GM18498 (cell line): ENCODE measurements at regions not wholly inside any gene's neighbourhood (a gene's known extent, or its start where the extent isn't known, plus 50 kb on each side); places are given as distances from the start of the nearest gene placed in this dataset.

Experiments used
- ATAC-seq: cut with Tn5 transposase; IDR thresholded peaks from one replicate; pipeline ENCODE4 v1.9.1; 2021; ENCODE audit warnings: mild to moderate bottlenecking, moderate library complexity; ENCODE audit not compliant: unreplicated experiment

GRCh38 chr6:6835223-6835503 lies 246.6 kb downstream of the LY86 start:
- ATAC-seq: no peak

- ATAC-seq: no peak
Observed at GRCh38 chr6:6836609-6837406, 248.3 kb downstream of the LY86 start.

- no peak for ATAC-seq
Observed at GRCh38 chr6:6837541-6838080, 249.1 kb downstream of the LY86 start.

GRCh38 chr6:6840831-6841291 lies 252.3 kb downstream of the LY86 start:
- peak; percentile 77 for ATAC-seq

GRCh38 chr6:6841571-6841970 lies 253.1 kb downstream of the LY86 start:
- no peak for ATAC-seq

GRCh38 chr6:6842291-6842690 lies 253.8 kb downstream of the LY86 start:
- ATAC-seq: no peak

GRCh38 chr6:6843057-6843627 lies 254.6 kb downstream of the LY86 start:
- ATAC-seq: no peak

- ATAC-seq: no peak
Observed at GRCh38 chr6:6843777-6844176, 255.3 kb downstream of the LY86 start.

- no peak for ATAC-seq
Observed at GRCh38 chr6:6844530-6844929, 256.0 kb downstream of the LY86 start.

GRCh38 chr6:6845603-6846002 lies 257.1 kb downstream of the LY86 start:
- ATAC-seq: no peak

- ATAC-seq: no peak
Observed at GRCh38 chr6:6847591-6847990, 259.1 kb downstream of the LY86 start.

- ATAC-seq: no peak
Observed at GRCh38 chr6:6851059-6851948, 256.5 kb upstream of the RREB1 start.

- no peak for ATAC-seq
Observed at GRCh38 chr6:6851949-6852261, 255.9 kb upstream of the RREB1 start.

- peak; percentile 89 for ATAC-seq
Observed at GRCh38 chr6:6856538-6857523, 250.9 kb upstream of the RREB1 start.

GRCh38 chr6:6857528-6857927 lies 250.2 kb upstream of the RREB1 start:
- no peak for ATAC-seq

- no peak for ATAC-seq
Observed at GRCh38 chr6:6858533-6858982, 249.2 kb upstream of the RREB1 start.

- ATAC-seq: no peak
Observed at GRCh38 chr6:6859105-6859504, 248.7 kb upstream of the RREB1 start.

GRCh38 chr6:6859722-6860121 lies 248.0 kb upstream of the RREB1 start:
- no peak for ATAC-seq

GRCh38 chr6:6860863-6861262 lies 246.9 kb upstream of the RREB1 start:
- ATAC-seq: no peak

GRCh38 chr6:6861351-6861894 lies 246.3 kb upstream of the RREB1 start:
- no peak for ATAC-seq
